ENCODE measurements at regions not wholly inside any gene's neighbourhood (a gene's known extent, or its start where the extent isn't known, plus 50 kb on each side); places are given as distances from the start of the nearest gene placed in this dataset.

DNA sequence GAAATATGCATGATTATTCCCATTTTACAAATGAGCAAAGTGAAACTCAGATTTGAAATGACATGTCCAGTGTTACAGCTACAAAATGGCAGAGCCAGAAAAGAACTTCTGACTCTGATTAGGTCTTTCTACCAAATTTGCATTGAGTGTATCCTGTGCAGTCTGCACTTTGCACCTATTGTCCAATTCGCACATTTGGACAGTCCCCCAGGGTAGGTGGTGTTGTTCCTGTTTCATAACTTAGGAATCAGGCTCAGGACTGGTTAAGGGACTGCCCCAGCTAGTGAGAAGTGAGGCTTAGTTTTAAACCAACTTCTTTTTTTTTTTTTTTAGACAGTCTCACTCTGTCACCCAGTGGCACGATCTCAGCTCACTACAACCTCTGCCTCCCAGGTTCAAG, 137.9 kb upstream of the NALF2 start:
- TF ChIP-seq POLR2A (IDR thresholded peaks at IDR 0.05; ENCODE audit: low read depth, low read length) (no peak), POLR2AphosphoS5 (IDR thresholded peaks at IDR 0.05; ENCODE audit: low read depth, low read length) (no peak)
